H1 (cell line): ENCODE measurements at regions not wholly inside any gene's neighbourhood (a gene's known extent, or its start where the extent isn't known, plus 50 kb on each side); places are given as distances from the start of the nearest gene placed in this dataset.

Experiments
- GABPA ChIP-seq: IDR thresholded peaks from 2 replicates; pipeline ENCODE4 v1.6.1; 2011; ENCODE audit warnings: mild to moderate bottlenecking, low read length, moderate library complexity, borderline replicate concordance; ENCODE audit not compliant: insufficient read depth

DNA sequence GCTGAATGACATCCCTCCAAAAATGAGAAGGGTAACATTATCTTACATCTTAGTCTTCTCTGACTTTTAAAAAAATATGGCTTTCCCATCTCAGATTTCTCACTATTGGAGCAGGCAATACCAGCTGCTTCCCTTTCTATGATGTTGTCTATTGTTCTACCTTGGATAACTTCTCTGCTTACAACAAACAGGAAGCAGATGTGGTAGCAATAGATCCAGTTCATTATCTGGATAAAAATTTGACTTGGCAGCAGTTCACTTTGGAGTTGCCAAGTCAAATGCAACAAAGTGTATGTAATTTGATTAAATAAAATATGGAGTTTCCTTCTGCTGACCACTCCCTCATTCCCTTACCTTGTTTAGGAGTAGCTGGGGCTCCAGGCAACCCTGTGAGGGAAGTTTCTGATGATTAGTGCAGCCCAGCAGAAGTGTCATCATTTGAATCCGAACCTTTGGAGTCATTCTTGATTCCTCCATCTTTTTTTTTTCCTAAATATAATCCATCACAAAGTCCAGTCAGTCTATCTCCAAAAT, 72.0 kb upstream of the GPRIN3 start (continued):
- no peak for TF ChIP-seq GABPA
